ENCODE measurements at regions not wholly inside any gene's neighbourhood (a gene's known extent, or its start where the extent isn't known, plus 50 kb on each side); places are given as distances from the start of the nearest gene placed in this dataset.
"Not testable (repeated sequence)": the region's sequence is repeated elsewhere in the genome, so short reads cannot be mapped to it uniquely, and the experiment has no call there.

DNA sequence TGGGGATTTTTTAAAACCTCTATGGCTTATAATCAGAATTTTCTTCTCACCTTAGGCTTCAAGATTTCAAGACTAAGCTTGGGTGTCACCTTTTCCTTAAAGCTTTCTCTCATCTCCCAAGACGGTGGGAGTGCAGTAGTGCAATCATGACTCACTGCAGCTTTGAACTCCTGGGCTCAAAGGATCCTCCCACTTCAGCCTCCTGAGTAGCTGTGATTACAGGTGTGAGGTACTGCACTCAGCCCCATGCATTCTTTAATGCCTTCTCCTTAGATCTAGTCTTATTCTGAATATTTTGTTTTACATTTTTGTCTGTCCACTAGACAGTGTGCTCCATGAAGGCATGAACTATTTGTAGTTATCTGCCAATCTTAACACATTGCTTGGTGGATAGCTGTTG is 55.7 kb upstream of the FAT3 start:
- no peak for DNase-seq
- TF ChIP-seq CTCF (IDR thresholded peaks at IDR 0.05), result no peak
- no peak overlapping the region for H3K27ac ChIP-seq
- intact Hi-C loops (cut with DNase I), result no loop called here
- no peaks in the 10 kb centered on the region for H3K4me1 ChIP-seq
- no peaks in the 10 kb centered on the region for H3K9me3 ChIP-seq
- H3K27me3 ChIP-seq, result no peaks in the 10 kb centered on the region
- H3K36me3 ChIP-seq, result no peaks in the 10 kb centered on the region
- H3K9ac ChIP-seq (ENCODE audit: low read depth in 2 of 2, low read length in 2 of 2), result no peak overlapping the region
- no peak overlapping the region for H3K4me3 ChIP-seq

- H3K9ac ChIP-seq (ENCODE audit: low read depth in 2 of 2, low read length in 2 of 2), result no peak overlapping the region
- no peak for DNase-seq
- no peaks in the 10 kb centered on the region for H3K27me3 ChIP-seq
- H3K4me1 ChIP-seq, result no peaks in the 10 kb centered on the region
- no peak for TF ChIP-seq CTCF (IDR thresholded peaks at IDR 0.05)
- intact Hi-C loops (cut with DNase I), result no loop called here
- no peaks in the 10 kb centered on the region for H3K9me3 ChIP-seq
- H3K27ac ChIP-seq, result no peak overlapping the region
- no peaks in the 10 kb centered on the region for H3K36me3 ChIP-seq
- no peak overlapping the region for H3K4me3 ChIP-seq
Observed at GRCh38 chr11:92167571-92167970, 57.0 kb upstream of the FAT3 start.

DNA sequence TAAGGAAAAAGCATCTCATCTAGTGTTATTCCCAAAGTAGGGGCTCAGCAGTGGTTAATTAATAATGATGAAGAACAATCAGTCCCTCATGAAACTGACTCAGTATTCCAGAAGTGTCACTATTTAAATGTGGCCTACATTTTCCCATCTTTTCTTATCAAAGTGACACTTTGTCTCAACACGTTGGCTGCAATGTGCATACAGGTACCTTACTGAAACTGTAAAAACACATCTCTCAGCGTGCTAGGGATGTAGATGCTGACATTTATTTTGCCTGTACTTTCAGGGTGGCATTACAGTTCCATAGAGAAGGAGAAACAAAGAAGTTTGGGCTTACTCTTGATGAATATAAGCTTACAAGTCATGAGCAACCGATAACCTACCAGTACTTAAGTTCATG is 58.3 kb upstream of the FAT3 start:
- no peaks in the 10 kb centered on the region for H3K4me1 ChIP-seq
- H3K9me3 ChIP-seq, result no peaks in the 10 kb centered on the region
- DNase-seq, result no peak
- H3K9ac ChIP-seq (ENCODE audit: low read depth in 2 of 2, low read length in 2 of 2), result no peak overlapping the region
- H3K36me3 ChIP-seq, result no peaks in the 10 kb centered on the region
- no peak overlapping the region for H3K27ac ChIP-seq
- intact Hi-C loops (cut with DNase I), result no loop called here
- H3K4me3 ChIP-seq, result no peak overlapping the region
- no peak for TF ChIP-seq CTCF (IDR thresholded peaks at IDR 0.05)
- H3K27me3 ChIP-seq, result no peaks in the 10 kb centered on the region

DNA sequence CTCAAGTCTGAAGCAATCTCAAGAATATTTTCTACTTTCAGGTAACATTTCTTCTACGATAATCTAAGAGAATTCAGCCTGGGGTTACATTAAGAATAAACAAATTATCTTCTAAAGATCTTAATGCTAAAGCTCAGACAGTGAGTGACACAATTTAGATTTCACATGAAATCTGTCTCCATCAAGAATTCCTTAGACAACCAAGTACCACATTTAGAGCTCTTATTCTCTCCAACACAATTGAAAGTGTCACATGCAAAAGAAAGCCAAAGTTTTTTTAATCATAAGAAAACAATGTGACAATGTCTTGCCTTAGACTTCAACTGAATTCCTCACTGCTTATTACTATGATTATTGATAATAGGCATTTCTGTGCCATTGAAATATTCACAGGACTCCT is 60.7 kb upstream of the FAT3 start:
- H3K4me1 ChIP-seq, result no peaks in the 10 kb centered on the region
- intact Hi-C loops (cut with DNase I), result no loop called here

DNA sequence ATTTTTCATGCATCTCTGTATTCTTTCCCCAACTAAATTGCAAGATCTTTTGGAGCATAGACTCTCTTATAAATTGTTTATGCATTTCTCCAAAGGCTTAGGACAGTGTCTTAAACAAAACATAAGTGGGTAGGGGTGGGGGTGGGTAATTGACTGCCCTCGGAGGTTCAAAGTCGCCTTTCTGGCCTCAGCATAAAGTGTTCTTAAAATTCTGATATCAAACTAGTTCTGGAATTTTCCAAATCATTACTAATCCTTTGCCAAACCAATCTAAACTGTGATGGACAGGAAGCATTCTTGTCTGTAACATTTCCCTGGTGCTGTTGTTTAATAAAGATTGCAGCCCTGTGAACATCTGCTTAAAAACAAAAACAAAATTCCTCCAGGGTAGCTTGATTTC is 61.8 kb upstream of the FAT3 start:
- no peak for TF ChIP-seq CTCF (IDR thresholded peaks at IDR 0.05)

More for the DNA sequence above, 60.7 kb upstream of the FAT3 start:
- DNase-seq, result no peak
- no peak overlapping the region for H3K4me3 ChIP-seq
- H3K27ac ChIP-seq, result no peak overlapping the region
- H3K9me3 ChIP-seq, result no peaks in the 10 kb centered on the region
- no peak for TF ChIP-seq CTCF (IDR thresholded peaks at IDR 0.05)
- no peak overlapping the region for H3K9ac ChIP-seq (ENCODE audit: low read depth in 2 of 2, low read length in 2 of 2)
- no peaks in the 10 kb centered on the region for H3K36me3 ChIP-seq
- no peaks in the 10 kb centered on the region for H3K27me3 ChIP-seq

DNA sequence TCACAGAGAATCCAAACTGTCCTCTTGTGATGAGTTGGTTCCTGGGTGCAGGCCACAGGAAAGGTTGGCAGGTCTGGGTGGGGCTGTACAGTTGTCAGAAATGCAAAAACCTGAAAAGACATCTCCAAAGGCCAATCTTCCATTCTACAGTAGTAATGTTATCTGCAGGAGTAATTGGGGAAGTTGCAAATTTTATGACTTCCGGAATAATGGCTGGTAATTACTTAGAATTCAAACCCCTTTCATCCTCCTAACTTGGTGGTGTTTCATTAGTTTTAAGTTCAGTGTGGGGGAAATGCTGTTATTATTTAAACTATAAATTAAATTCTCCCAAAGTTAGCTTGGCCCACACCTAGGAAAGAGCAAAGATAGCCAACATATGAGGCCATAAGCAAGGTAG is 64.7 kb upstream of the FAT3 start:
- DNase-seq, result no peak
- H3K27ac ChIP-seq, result no peak overlapping the region
- H3K27me3 ChIP-seq, result no peaks in the 10 kb centered on the region
- H3K36me3 ChIP-seq, result no peaks in the 10 kb centered on the region
- H3K4me3 ChIP-seq, result no peak overlapping the region
- H3K4me1 ChIP-seq, result no peaks in the 10 kb centered on the region
- intact Hi-C loops (cut with DNase I), result no loop called here
- no peaks in the 10 kb centered on the region for H3K9me3 ChIP-seq
- H3K9ac ChIP-seq (ENCODE audit: low read depth in 2 of 2, low read length in 2 of 2), result no peak overlapping the region
- TF ChIP-seq CTCF (IDR thresholded peaks at IDR 0.05), result no peak

More for the DNA sequence above, 61.8 kb upstream of the FAT3 start:
- no peak for DNase-seq
- Histone ChIP-seq H3K36me3 (no peaks in the 10 kb centered on the region), H3K9me3 (no peaks in the 10 kb centered on the region), H3K4me1 (no peaks in the 10 kb centered on the region), H3K27ac (no peak overlapping the region), H3K9ac (ENCODE audit: low read depth in 2 of 2, low read length in 2 of 2) (no peak overlapping the region), H3K27me3 (no peaks in the 10 kb centered on the region), H3K4me3 (no peak overlapping the region)
- intact Hi-C loops (cut with DNase I), result no loop called here

DNA sequence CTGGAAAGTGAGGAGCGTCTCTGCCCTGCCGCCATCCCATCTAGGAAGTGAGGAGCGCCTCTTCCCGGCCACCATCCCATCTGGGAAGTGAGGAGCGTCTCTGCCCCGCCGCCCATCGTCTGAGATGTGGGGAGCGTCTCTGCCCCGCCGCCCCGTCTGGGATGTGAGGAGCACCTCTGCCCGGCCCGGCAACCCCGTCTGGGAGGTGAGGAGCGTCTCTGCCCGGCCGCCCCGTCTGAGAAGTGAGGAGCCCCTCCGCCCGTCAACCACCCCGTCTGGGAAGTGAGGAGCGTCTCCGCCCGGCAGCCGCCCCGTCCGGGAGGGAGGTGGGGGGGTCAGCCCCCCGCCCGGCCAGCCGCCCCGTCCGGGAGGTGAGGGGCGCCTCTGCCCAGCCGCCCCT is 67.2 kb upstream of the FAT3 start:
- intact Hi-C loops (cut with DNase I); H3K4me1 ChIP-seq; H3K27me3 ChIP-seq; H3K9me3 ChIP-seq; H3K27ac ChIP-seq; H3K36me3 ChIP-seq; H3K4me3 ChIP-seq; DNase-seq; H3K9ac ChIP-seq (ENCODE audit: low read depth in 2 of 2, low read length in 2 of 2): not testable (repeated sequence)
